Stimulated activated CD4-positive, alpha-beta T cell treated with anti-CD3 and anti-CD28 coated beads, Interleukin-2, amount 100 ng/mL, for 48 hours (primary cell): ENCODE measurements at regions not wholly inside any gene's neighbourhood (a gene's known extent, or its start where the extent isn't known, plus 50 kb on each side); places are given as distances from the start of the nearest gene placed in this dataset.

ENCODE experiments used
- DNase-seq, 2 donors: peaks; one replicate each; pipeline ENCODE4 v3.0.0-alpha.2; 2020

DNA sequence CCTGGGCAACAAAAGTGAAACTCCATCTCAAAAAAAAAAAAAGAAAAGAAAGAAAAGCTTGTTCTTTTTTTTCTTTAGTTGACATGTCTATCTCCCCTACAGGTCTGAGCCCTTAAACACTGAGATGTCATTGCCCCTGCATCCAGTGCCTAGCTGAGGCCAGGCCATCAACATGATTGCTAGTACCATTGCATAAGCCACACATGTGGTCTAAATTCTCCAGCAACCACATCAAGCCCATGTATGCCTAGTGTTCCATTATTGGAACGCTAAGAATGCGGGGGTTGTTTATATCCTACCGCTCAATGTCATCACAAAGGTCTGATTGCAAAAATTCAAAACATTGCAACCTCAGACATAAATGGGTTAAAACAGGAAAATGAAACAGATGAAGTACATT, 62.7 kb downstream of the NPTX2 start:
- DNase-seq, result no peak

GRCh38 chr7:98681511-98681910, 64.4 kb downstream of the NPTX2 start:
- no peak for DNase-seq

GRCh38 chr7:98681951-98682350, 64.9 kb downstream of the NPTX2 start:
- DNase-seq, result no peak

- DNase-seq, result no peak
These were observed 66.4 kb downstream of the NPTX2 start for GRCh38 chr7:98683514-98683913.

DNA sequence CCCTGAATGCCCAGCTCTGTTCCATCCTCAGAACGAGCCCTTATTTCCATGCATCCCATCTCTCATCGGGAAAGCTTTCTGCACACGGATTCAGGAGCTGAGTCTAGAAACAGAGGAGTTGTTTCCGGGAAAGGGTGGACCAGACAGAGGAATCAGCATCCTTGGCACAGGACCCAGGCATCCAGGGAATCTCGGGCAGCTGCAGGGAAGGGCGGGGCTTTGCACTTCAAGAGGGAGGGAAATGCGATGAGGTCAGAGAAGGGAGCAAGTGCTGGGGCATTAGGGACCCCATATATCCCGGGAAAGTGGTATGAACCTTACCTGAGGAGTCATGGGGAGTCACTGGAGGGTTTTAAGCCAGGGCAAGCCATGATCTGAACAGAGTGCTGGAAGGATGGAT, 68.5 kb downstream of the NPTX2 start:
- DNase-seq, result no peak

- DNase-seq, result no peak
These were observed 69.5 kb downstream of the NPTX2 start for GRCh38 chr7:98686466-98687080.

GRCh38 chr7:98687111-98687751, 70.1 kb downstream of the NPTX2 start:
- DNase-seq, result no peak

GRCh38 chr7:98691619-98692018, 74.5 kb downstream of the NPTX2 start:
- no peak for DNase-seq

DNA sequence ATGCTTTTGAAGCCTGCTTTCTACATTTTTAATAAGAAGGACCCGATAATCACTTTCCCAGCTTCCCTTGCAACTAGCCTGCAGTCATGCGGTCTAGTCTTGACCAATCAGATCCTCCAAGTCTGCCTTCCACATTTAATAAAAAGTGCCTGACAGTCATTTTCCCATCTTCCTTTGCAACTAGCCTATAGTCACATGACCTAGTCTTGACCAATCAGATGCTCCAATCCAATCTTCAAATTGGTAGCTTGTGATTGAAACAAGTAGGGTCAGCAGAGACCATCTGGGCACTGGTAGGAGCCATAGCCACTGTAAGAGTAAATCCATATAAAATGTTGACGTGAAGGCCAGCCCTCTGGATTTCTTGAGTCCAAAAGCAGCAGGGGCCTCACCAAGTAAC, 80.0 kb downstream of the NPTX2 start:
- no peak for DNase-seq

GRCh38 chr7:98697485-98698240, 80.6 kb downstream of the NPTX2 start:
- DNase-seq, result no peak

DNA sequence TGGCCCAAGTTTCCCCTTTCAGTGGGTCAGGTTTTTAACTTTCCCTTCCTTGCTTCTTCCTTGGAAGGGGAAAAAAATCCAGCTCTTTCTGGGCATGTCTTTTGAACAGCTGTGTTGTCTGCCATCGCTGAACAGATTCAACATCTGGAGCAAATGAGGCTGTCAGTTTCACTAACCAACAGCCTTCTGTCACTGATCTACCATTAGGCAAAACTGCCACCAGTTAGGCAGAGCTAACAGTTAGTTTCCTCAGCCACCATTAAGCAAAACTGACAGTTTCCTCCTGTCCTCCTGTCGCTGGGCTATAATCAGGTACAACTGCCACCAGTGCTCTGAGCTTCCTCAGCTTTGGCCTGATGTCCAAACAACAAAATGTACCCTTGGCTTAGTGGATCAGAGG, 81.9 kb downstream of the NPTX2 start:
- DNase-seq, result no peak

GRCh38 chr7:98700533-98700932, 83.4 kb downstream of the NPTX2 start:
- no peak for DNase-seq

DNA sequence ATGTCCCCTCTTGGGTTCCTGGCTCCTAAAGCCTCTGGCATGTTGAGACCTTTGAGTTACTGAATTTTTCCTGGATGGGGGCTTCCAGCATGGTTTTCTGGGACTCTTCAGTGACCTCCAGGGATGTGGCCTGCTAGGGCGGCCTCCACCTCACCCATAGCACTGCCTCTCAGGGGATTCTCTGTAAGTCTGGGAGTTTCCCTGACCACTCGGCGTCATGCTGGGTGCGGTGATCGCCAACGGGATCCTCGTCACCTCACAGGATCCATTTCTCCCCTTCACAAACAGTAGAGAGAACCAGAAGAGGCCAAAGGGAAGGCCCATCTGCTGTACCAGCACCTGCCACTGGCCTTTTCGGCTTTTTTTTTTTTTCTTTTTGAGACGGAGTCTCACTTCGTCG, 84.3 kb downstream of the NPTX2 start:
- DNase-seq, result no peak

DNA sequence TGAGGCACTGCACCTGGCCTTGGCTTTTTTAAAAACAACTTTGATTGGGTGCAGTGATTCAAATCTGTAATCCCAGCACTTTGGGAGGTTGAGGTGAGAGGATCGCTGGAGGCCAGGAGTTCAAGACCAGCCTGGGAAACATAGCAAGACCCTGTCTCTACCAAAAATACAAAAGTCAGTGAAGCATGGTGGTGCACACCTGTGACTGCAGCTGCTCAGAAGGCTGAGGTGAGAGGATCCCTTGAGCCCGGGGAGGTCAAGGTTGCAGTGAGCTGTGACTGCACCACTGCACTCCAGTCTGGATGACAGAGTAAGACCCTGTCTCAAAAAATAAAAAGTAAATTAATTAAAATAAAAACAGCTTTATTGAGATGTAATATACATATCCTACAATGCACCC, 84.9 kb downstream of the NPTX2 start:
- no peak for DNase-seq

GRCh38 chr7:98703916-98704315, 86.8 kb downstream of the NPTX2 start:
- no peak for DNase-seq

DNA sequence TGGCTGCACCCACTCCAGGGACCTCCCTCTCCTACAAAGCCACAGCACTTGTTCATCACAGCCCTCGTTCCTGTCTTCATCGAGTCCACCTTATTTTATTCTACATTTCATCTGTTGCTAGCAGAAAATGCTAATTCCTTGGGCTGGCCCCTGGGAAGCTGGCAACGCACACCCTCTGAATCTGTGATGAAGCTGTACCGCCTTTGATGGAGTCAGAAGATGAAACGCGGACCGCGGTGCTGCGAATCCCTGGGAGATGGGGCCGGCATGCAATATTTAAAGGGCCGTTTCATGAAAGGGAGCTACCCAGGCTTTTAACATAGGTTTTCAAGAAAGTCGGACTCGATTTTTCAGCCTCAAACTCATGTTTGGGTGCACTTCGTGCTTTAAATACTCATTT, 88.5 kb downstream of the NPTX2 start:
- DNase-seq, result no peak

DNA sequence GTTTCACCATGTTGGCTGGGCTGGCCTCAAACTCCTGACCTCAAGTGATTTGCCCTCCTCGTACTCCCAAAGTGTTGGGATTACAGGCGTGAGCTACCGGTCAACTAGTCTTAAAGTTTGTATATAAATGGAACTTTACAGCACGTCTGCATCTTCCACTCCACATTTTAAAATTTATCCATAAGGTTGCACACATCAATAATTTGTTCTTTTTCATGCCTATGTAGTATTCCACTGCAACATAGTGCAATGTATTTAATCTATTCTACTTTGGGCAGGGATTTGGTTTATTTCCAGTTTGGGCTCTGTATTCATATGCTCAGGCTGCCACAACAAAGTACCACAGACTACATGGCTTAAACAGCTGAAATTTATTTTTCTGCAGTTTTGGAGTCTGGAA, 90.0 kb downstream of the NPTX2 start:
- DNase-seq, result no peak

DNA sequence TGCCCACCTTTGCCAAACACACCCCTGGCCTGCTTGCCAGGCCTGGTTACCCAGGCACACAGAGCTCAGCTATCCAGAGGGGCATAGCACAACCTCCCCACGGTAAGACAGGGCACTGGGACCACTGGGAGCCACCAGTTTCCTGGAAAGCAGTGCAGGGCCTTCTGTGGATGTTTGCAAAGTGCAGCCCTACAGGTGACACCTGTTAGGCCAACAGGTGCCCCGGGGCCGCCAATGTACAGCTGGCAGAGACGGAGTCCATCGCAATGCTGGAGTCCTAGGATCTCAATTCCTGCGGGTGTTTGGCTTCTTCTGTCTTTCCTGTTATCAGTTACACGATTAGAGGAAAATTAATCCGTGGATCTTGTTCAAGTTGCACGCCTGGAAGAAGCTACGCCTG, 94.9 kb downstream of the NPTX2 start:
- no peak for DNase-seq

- no peak for DNase-seq
These were observed 96.2 kb downstream of the NPTX2 start for GRCh38 chr7:98713165-98713810.

DNA sequence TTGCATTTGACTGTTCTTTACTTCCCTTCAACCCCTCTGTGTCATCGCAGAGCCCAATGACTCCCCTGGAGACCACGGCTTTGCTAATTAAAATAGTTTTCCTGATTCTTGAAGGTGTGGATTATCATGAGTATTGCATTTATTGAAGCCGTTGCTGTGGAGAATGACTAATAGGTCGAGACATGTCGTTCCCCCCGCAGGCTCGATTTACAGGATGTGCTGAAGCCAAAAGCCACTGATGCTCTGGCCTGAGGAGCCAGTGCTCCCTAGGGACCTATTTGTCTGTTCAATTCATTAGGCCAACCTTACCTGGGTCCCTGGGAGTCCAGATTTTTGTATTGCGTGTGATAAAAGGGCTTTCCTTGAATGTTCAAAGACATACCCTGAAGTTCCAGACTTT, 102.3 kb downstream of the NPTX2 start:
- no peak for DNase-seq

GRCh38 chr7:98722402-98722801, 105.3 kb downstream of the NPTX2 start:
- no peak for DNase-seq

DNA sequence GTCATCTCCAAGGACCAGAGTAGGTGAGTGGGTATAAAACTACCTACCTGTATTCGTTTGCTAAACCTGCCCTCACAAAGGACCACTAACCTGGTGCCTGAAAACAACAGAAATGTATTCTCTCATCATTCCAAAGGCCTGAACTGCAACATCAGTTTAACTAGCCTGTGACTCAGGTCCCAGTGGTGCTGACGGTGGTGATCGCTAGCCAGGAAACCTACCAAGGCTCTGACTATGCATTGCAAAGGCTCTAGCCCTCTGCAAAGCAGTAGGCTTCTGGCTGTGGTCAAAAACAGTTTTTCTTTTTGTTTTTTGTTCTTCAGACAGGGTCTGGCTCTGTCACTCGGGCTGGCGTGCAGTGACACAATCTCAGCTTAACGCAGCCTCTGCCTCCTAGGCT, 107.5 kb downstream of the NPTX2 start:
- DNase-seq, result no peak

DNA sequence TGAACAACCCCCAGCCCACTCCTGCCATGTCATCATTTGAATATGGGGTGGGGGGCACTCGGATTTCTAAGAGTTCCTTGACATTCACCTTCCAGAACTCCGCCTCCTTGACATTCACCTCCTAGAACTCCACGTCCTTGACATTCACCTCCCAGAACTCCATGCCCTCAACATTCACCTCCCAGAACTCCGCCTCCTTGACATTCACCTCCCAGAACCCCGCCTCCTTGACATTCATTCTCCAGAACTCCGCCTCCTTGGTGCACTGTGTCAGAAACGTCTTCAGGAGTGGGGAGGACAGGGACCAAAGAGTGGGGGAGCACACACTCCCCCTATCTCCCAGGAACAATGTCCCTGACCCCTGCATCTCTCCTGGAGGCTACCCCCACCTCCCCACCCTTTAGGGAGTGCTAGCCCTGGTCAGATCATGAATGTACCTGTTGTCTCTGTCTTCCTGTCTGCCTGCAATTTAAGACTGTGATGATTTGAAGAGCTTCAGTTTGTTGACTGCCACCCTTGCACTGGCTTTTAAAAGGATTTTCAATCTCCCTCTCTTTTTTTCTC, 110.1 kb downstream of the NPTX2 start:
- DNase-seq, result no peak

- DNase-seq, result no peak
These were observed 111.5 kb downstream of the NPTX2 start for GRCh38 chr7:98728555-98728954.
